Liver (tissue), 3 donors: ENCODE measurements at regions not wholly inside any gene's neighbourhood (a gene's known extent, or its start where the extent isn't known, plus 50 kb on each side); places are given as distances from the start of the nearest gene placed in this dataset.

Experiments
- EGR1 ChIP-seq, 2 donors: IDR thresholded peaks; 2 replicates each; pipeline ENCODE4 v1.6.1; 2016 to 2018; ENCODE audit warnings: antibody characterized with exemption in 2 of 2, low read depth in 2 of 2
- HNF4G ChIP-seq: IDR thresholded peaks from 2 replicates; pipeline ENCODE4 v1.6.1; 2016; ENCODE audit warnings: antibody characterized with exemption
- RAD21 ChIP-seq, 2 donors: IDR thresholded peaks; 2 replicates each; pipeline ENCODE4 v1.6.1; 2016; ENCODE audit warnings: antibody characterized with exemption in 2 of 2, mild to moderate bottlenecking in 2 of 2
- REST ChIP-seq: IDR thresholded peaks from 2 replicates; pipeline ENCODE4 v1.6.1; 2016; ENCODE audit warnings: antibody characterized with exemption, mild to moderate bottlenecking
- TF ChIP-seq, protein P1 (sequence below): fragments of 150-350 bp; IDR thresholded peaks from 2 replicates; pipeline ENCODE4 v1.5.1; 2017; ENCODE audit warnings: improper control_type of control experiment, low read depth, low read length; ENCODE audit not compliant: missing input control
- donor health status: healthy.
- donor health status: healthy.

GRCh38 chr4:170667814-170668213 lies 578.1 kb upstream of the AADAT start:
- TF ChIP-seq, protein P1, sequence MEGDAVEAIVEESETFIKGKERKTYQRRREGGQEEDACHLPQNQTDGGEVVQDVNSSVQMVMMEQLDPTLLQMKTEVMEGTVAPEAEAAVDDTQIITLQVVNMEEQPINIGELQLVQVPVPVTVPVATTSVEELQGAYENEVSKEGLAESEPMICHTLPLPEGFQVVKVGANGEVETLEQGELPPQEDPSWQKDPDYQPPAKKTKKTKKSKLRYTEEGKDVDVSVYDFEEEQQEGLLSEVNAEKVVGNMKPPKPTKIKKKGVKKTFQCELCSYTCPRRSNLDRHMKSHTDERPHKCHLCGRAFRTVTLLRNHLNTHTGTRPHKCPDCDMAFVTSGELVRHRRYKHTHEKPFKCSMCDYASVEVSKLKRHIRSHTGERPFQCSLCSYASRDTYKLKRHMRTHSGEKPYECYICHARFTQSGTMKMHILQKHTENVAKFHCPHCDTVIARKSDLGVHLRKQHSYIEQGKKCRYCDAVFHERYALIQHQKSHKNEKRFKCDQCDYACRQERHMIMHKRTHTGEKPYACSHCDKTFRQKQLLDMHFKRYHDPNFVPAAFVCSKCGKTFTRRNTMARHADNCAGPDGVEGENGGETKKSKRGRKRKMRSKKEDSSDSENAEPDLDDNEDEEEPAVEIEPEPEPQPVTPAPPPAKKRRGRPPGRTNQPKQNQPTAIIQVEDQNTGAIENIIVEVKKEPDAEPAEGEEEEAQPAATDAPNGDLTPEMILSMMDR: no peak
- no peak for TF ChIP-seq HNF4G
- no peak for TF ChIP-seq EGR1 (IDR thresholded peaks at IDR 0.05; ENCODE audit: low read depth in 2 of 2)
- TF ChIP-seq REST: no peak
- no peak for TF ChIP-seq RAD21 (IDR thresholded peaks at IDR 0.05)
